ENCODE measurements at regions not wholly inside any gene's neighbourhood (a gene's known extent, or its start where the extent isn't known, plus 50 kb on each side); places are given as distances from the start of the nearest gene placed in this dataset.

DNA sequence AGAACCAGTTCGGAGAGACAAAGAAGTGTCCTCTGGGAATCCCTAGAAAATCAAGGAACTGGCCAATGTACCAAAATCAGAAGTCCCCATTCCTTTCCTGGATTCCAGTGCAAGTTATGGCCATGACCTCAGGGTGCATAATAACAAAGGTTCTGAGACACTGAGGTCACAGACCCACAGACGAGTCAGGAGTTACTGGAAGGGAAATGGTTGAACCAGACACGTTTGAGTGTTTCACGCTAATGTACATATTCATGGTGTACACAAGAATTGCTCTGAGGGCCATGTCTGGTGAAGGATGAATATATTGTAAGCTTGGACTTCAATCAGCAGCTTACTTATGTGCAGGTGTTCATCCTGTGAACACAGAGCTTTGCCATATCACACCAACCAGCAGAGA is 58.6 kb upstream of the KLHL29 start:
- Histone ChIP-seq H3K36me3 (ENCODE audit: control insufficient read depth, insufficient read depth, low read length) (no peaks in the 10 kb centered on the region), H3K4me1 (ENCODE audit: control insufficient read depth, insufficient read depth, low read length) (peaks cover 5% of the 10 kb centered on the region), H3K27me3 (ENCODE audit: control insufficient read depth, insufficient read depth, low read length) (no peaks in the 10 kb centered on the region), H3K4me3 (ENCODE audit: low read length) (no peak overlapping the region), H3K27ac (ENCODE audit: low read depth, low read length) (no peak overlapping the region), H3K9ac (ENCODE audit: low read length) (no peak overlapping the region)

GRCh38 chr2:23327416-23327815 is 57.6 kb upstream of the KLHL29 start:
- no peaks in the 10 kb centered on the region for H3K27me3 ChIP-seq (ENCODE audit: control insufficient read depth, insufficient read depth, low read length)

DNA sequence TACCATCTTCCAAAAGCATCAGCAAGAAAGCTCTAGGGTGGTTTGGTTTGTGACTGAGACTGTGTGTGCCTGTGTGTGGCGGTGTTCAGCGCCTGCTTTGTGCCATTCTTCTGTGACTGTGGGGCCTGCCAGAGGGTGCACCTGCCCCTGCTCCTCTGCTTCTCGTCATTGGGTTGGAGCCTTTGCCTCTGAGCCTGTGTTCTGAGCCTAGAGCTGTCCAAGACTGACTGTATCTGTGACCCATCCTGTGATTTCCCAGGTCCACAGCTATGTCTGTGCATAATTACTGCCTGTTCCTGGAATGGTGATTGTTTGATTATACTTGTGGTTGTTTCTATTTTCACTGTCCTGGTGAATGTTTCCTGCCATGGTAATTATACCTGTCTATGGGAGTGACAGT is 57.1 kb upstream of the KLHL29 start:
- H3K27ac ChIP-seq (ENCODE audit: low read depth, low read length) = no peak overlapping the region
- no peaks in the 10 kb centered on the region for H3K27me3 ChIP-seq (ENCODE audit: control insufficient read depth, insufficient read depth, low read length)
- no peaks in the 10 kb centered on the region for H3K36me3 ChIP-seq (ENCODE audit: control insufficient read depth, insufficient read depth, low read length)
- no peak overlapping the region for H3K4me3 ChIP-seq (ENCODE audit: low read length)
- H3K9ac ChIP-seq (ENCODE audit: low read length) = no peak overlapping the region
- peaks cover under 1% of the 10 kb centered on the region for H3K4me1 ChIP-seq (ENCODE audit: control insufficient read depth, insufficient read depth, low read length)

More at GRCh38 chr2:23327416-23327815, 57.6 kb upstream of the KLHL29 start:
- H3K9ac ChIP-seq (ENCODE audit: low read length) = no peak overlapping the region
- peaks cover 5% of the 10 kb centered on the region for H3K4me1 ChIP-seq (ENCODE audit: control insufficient read depth, insufficient read depth, low read length)
- no peak overlapping the region for H3K4me3 ChIP-seq (ENCODE audit: low read length)
- no peak overlapping the region for H3K27ac ChIP-seq (ENCODE audit: low read depth, low read length)
- H3K36me3 ChIP-seq (ENCODE audit: control insufficient read depth, insufficient read depth, low read length) = no peaks in the 10 kb centered on the region

GRCh38 chr2:23330214-23330613 is 54.8 kb upstream of the KLHL29 start:
- Histone ChIP-seq H3K27me3 (ENCODE audit: control insufficient read depth, insufficient read depth, low read length) (no peaks in the 10 kb centered on the region), H3K4me1 (ENCODE audit: control insufficient read depth, insufficient read depth, low read length) (no peaks in the 10 kb centered on the region), H3K27ac (ENCODE audit: low read depth, low read length) (no peak overlapping the region), H3K9ac (ENCODE audit: low read length) (no peak overlapping the region), H3K36me3 (ENCODE audit: control insufficient read depth, insufficient read depth, low read length) (no peaks in the 10 kb centered on the region), H3K4me3 (ENCODE audit: low read length) (no peak overlapping the region)

All from rectal smooth muscle tissue (tissue), 1 donor.